RWPE1 (cell line): ENCODE measurements at regions not wholly inside any gene's neighbourhood (a gene's known extent, or its start where the extent isn't known, plus 50 kb on each side); places are given as distances from the start of the nearest gene placed in this dataset.

ENCODE experiments used
- CTCF ChIA-PET: fragments of 350-600 bp; sonication (Branson Sonifier 250); formaldehyde crosslinking; extraction: SDS; loops from one replicate; lab custom pipeline; 2021; lab: Yijun Ruan, JAX
- POLR2A ChIA-PET: fragments of 400-600 bp; formaldehyde crosslinking; extraction: SDS; loops from one replicate; lab custom pipeline; 2020; ENCODE audit warnings: antibody characterized with exemption; ENCODE audit not compliant: low non-redundant PET; lab: Yijun Ruan, JAX
- DNase-seq: peaks from one replicate; pipeline ENCODE4 v3.0.0; 2012; ENCODE audit warnings: low spot score
- H3K27ac ChIP-seq: fragments of 450-650 bp; 2 replicates; pipeline ENCODE4 v1.5.1; 2017
- TF ChIP-seq, protein P1 (sequence below): fragments of 450-650 bp; conservative IDR thresholded peaks from 2 replicates; pipeline ENCODE4 v1.5.1; 2017; ENCODE audit warnings: low read depth, mild to moderate bottlenecking

DNA sequence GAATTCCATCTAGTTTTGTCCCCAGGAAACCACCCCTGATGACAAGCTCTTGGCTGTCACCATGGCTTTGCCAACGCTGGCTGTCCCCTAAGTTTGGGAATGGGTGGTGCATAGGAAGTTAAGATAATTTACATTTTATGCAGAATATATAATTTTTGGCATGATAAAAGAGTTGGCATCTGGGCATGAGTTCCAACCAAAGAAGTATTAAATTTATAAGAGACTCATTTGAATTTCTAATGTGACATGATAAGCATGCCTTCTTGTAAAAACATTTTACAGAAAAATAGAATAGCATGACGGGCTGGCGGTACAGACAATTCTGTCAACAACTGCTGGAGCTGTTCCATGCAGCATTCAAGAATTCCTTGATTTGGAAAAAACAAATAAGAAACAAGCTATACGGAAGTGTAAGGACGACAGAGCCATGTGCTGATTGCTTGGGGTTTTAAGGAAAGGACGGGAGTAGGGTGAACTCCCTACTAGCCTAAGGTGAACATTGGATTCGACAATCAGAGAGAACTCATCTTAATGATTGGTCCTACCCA is 106.8 kb upstream of the C1orf21 start:
- CTCF ChIA-PET, result no interaction called here
- TF ChIP-seq, protein P1, sequence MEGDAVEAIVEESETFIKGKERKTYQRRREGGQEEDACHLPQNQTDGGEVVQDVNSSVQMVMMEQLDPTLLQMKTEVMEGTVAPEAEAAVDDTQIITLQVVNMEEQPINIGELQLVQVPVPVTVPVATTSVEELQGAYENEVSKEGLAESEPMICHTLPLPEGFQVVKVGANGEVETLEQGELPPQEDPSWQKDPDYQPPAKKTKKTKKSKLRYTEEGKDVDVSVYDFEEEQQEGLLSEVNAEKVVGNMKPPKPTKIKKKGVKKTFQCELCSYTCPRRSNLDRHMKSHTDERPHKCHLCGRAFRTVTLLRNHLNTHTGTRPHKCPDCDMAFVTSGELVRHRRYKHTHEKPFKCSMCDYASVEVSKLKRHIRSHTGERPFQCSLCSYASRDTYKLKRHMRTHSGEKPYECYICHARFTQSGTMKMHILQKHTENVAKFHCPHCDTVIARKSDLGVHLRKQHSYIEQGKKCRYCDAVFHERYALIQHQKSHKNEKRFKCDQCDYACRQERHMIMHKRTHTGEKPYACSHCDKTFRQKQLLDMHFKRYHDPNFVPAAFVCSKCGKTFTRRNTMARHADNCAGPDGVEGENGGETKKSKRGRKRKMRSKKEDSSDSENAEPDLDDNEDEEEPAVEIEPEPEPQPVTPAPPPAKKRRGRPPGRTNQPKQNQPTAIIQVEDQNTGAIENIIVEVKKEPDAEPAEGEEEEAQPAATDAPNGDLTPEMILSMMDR, result no peak
- H3K27ac ChIP-seq, result no peak overlapping the region
- POLR2A ChIA-PET, result no interaction called here
- DNase-seq, result no peak

GRCh38 chr1:184283999-184284398 is 102.8 kb upstream of the C1orf21 start:
- CTCF ChIA-PET, result no interaction called here
- POLR2A ChIA-PET, result no interaction called here
- no peak for DNase-seq
- TF ChIP-seq, protein P1, result no peak
- H3K27ac ChIP-seq, result no peak overlapping the region

- H3K27ac ChIP-seq, result no peak overlapping the region
- TF ChIP-seq, protein P1, result no peak
- ChIA-PET POLR2A (no interaction called here), CTCF (no interaction called here)
- DNase-seq, result no peak
Measured at GRCh38 chr1:184284900-184285299, 101.9 kb upstream of the C1orf21 start.

GRCh38 chr1:184285401-184286087 is 101.3 kb upstream of the C1orf21 start:
- TF ChIP-seq, protein P1, result no peak
- no peak overlapping the region for H3K27ac ChIP-seq
- DNase-seq, result no peak
- ChIA-PET POLR2A (no interaction called here), CTCF (no interaction called here)

DNA sequence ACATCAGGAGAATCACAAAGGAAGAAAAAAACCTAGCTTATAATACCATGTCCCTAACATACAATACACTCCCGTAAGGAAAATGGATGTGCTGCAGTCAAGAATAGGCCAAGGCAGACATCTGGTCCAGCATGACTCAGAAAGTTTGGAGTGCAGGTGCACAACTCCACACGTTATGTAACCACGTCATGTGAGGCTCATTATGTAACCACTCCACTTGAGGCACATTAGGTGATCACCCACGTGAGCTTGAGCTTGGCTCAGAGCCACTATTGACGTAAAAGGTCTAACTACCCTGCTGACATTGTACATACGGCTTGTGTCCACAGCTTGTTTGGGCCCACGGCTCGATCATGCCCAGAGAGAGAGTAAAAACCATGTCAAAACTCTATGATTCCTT is 99.8 kb upstream of the C1orf21 start:
- no peak for DNase-seq
- TF ChIP-seq, protein P1, result no peak
- ChIA-PET CTCF (no interaction called here), POLR2A (no interaction called here)
- no peak overlapping the region for H3K27ac ChIP-seq

DNA sequence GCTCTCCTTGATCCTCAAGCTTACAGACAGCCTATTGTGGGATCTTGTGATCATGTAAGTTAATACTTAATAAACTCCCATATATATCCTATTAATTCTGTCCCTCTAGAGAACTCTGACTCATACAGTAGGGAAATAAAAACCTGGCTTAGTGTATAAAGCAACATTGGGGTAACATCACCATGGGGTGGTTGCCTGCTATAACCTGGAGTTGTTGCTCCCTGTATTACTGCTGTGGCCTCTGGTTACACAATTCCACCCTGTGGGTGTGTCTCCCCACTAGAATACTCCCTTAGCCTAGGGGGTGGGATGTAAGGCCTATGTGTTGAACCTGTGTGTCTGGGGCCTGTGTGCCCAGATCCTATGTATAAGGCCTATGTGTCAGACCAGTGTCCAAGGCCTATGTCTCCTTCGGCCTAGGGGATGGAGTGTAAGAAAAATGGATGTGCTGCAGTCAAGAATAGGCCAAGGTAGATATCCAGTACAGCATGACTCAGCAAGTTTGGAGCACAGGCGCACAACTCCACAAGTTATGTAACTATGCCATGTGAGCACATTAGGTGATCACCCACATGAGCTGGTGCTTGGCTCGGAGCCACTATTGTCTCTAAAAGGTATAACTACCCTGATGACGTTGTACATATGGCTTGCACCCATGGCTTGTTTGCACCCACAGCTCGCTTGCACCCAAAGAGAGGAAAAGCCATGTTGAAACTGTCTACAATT is 96.8 kb upstream of the C1orf21 start:
- ChIA-PET POLR2A (no interaction called here), CTCF (no interaction called here)
- no peak for DNase-seq
- TF ChIP-seq, protein P1, result no peak
- H3K27ac ChIP-seq, result no peak overlapping the region
